ENCODE measurements at regions not wholly inside any gene's neighbourhood (a gene's known extent, or its start where the extent isn't known, plus 50 kb on each side); places are given as distances from the start of the nearest gene placed in this dataset.

DNA sequence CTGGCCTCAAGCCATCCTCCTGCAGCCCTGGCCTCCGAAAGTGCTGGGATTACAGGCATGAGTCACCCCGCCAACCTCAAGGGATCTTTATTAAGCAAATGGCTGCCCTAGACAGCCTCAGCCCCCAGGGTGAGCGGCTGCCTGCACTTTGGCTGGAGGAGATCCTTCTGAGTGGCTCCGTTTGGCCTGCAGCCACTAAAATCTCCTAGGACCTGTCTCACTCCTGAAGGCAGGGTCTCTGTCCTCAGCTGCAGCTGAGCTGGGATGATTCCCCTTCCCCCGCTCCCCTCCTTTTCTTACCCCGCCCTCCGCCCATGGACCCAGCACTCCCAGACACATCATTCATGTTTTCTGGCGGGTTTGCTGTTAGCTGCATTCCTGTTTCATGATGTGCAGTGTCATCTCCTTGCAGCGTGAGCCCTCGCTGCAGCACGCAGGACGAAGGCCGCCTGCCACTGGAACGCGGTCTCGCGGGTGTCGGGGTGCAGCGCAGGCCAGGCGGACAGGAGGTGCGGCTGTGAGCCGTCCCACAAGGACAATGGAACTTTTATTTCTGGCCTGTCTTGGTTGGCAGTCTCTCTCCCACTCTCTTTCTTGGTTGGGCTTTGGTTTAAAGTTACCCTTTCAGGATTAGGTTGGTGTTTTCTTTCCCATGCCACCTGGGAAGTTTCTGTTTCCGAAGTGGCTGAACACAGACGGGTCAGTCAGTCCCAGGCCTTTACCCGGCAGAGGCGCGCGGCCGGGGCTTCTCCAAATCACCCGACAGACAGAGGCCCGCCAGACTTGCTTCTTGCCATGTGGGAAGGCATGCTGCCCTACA is 137.1 kb downstream of the FOXD1 start:
- no peak for DNase-seq (ENCODE audit: low spot score)

DNA sequence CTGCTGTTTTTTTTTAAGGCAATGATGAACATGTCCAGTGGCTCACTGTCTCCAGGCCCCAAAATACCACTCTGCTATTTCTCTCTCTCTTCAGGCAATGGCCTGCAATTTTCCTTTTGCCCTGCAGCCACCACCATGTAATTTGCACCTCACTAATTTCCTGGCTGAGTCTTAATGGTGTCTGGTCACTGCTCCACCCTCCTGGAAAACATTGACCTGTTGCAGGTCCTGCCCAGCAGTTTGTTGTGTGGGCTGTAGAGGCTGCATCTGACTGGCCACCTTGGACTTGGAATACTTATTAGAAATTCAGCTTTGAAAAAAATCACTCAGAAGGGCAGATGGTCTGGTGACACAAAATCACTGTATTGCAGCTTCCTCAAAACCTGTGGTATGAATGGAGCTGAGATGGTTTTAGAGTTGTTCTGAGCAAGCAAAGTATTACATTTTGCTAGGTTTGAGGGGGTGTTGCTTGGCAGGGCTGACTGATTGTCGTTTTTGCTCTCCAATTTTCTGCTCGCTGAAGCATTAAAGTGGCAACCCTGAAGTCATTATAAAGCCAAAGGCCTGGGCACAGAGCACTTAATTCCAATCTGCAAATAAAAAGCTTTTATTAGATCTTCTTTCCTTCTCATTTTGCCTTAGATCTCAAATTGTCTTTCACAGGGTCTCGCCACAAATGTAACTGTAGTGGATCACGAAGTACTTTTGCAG is 134.8 kb downstream of the TMEM174 start:
- DNase-seq (ENCODE audit: low spot score) = no peak

DNA sequence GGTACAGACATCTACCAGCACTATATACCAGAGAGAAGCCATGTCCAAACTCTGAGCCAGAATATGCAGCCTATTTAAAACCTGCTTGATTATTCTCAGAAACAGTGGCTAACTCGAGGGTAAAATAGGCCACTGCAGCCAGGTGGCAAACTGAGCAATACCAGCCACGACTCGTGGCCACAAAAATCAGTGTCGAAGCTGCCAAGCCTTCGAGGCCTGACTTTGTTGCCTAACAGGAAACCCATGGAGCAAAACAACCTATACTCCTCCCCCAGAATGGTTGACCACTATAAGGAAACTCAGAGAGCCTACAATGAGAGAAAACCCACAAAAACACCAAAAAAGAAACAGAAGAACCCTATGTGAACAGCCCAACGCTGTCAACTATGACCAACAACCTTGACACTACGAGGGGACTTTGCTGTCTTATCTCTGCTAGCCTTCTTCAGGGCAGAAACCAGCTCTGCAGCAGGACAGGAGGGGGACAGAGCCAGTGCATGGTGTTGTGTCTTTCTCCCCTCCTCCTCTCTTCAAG is 133.8 kb downstream of the TMEM174 start:
- no peak for DNase-seq (ENCODE audit: low spot score)

DNA sequence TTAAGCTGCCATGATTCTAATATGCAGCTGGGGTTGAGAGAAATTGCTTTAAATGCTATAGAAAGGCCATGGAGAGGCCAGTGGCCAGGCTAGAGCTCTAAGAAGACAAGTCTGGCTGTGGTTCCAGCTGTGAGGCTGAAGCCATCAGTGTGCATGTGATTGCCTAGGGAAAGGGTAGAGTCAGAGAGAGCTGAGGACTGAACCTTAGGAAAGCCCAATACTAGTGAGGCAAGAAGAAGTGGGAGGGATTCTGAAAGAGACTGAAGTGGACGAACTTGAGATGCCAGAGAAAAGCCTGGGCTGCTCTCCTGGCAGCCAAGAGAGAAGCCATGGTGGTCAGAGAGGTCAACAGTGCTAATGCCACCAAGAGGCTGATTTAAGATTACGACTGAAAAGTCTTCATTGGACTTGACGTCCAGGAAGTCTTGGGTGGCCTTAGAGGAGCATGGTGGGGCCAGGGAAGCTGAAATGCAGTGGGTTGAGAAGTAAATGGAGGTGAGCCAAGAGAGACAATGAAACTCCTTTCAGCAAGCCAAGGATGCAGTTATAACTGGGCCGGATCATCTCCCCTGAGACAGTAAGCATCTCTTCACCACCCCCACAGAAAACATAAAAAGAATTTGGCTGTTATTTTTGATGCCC is 133.2 kb downstream of the TMEM174 start:
- no peak for DNase-seq (ENCODE audit: low spot score)

DNA sequence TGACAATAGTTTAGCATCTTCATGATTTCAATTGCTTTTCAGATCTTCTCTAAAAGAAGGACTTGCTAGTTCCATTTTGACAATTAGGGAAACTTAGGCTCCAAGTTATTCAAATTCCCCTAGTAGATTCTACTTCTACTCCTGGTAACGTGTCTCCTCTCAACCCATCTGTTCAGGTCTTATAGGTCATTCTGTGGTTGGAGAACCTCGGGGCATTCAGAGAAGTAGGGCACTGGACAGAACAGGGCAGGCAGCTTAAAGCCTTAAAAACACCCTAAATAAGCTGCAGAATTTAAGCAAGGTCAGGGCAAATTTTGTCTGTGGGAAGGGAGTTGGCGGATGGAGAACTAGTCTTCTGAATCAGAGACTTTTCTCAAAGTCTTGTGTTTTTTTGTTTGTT is 132.4 kb downstream of the TMEM174 start:
- DNase-seq (ENCODE audit: low spot score) = no peak

DNA sequence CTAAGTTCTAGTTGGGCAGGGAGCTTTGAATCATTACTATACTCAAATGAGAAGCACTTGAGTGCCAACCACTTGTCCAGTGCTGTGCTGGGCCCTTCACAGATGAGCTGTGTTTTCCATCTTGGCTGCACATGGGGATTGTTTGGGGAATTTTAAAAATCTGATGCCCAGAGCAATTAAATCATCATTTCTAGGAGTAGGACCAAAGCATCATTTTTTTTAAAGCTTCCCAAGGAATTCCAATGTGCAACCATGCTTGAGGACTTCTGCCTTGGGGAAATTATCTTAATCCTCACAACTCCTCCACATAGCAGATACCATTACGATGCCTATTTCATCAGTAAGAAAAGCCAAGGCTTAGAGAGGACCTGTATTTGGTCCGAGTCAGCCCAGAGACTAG is 131.4 kb downstream of the TMEM174 start:
- DNase-seq (ENCODE audit: low spot score) = no peak

DNA sequence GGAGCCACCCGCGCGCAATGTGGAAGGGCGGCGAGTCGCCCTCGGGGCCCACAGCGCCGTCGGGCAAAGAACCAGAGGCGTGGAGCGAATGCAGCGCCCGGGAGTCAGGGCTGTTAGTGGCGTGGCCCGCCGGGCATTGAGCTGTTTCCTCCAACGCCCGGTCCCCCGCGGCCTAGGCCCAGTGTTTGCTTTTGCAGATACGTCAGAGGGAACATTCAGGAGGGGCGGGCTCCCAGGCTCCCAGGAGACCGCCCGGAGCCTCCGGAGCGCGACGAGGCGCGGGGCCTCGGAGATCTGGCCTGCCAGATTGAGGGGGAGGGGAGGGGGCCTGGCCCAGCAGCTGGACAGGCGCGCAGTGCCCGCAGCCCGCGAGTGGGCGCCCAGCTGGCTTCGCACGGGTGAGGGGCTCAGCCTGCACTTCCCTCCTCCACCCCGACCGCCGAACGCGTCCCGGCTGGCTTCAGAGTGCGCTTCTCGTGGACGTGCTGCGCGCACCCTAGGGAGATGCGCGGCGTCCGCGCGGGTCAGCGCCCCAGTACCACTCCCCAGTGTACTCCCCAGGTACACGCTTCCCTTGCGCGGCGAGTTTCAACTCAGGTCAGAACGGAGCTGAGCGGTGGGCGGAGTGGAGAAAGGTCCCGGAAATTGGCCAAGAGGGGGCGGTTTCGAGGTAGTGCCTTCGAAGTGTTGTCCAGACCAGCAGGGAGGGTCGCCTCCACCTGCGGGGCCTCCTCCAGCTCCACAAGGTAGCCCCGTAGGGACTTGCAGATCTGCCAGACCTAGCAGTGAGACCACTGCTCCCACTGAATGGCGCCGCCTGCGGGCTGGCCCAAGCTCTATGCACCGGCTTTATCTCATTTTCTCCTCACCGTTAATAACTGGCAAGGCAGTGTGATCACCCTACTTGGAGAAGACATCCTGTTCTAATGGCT is 130.4 kb downstream of the TMEM174 start:
- no peak for DNase-seq (ENCODE audit: low spot score)

DNA sequence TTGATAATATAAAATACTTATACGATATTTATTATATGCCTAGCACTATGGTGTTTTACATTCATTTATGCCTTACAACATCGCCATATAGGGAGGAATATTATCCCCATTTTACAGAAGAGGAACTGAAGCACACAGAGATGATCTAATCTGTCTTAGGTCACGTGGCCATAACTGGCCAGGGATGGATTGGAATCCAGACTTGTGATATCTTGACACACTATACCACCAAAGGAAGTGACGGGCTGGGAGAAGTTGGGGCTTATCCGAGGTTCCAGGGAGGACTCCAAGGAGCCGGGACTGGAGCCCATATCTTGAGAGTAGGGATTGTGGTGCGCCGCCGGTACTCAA is 129.8 kb downstream of the TMEM174 start:
- no peak for DNase-seq (ENCODE audit: low spot score)

DNA sequence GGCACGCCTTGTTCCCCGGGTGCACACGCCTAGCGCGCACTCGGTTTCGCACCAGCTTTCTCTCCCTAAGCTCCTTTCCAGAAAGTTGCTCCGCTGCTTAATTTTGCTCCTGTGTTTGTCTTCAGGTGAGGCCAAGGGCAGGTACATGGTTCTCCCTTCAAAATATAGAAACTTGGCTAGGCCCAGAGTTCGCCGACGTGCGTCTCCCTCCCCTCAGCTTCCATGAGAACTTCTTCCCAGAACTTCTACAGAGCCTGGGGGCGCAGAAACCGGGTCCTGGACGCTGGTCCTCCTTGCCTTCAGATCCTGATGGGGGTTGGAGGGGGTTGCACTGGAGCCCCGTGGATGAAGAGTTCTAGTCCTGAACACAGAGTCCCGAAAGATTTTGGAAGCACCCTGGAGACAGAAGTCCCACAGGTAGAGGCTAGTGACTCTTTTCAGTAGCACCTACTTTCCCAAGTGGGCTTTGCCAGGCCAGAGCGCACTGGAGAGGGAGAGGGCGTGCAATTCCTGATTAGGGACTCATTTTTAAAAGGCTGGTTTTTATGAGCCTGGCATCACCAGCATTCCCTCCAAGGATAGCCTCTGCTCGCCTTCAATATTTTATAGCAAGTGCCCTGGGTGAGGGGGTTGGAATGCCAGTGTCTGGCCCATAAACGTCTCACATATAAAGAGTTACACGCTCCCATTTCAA is 128.4 kb downstream of the TMEM174 start:
- no peak for DNase-seq (ENCODE audit: low spot score)

DNA sequence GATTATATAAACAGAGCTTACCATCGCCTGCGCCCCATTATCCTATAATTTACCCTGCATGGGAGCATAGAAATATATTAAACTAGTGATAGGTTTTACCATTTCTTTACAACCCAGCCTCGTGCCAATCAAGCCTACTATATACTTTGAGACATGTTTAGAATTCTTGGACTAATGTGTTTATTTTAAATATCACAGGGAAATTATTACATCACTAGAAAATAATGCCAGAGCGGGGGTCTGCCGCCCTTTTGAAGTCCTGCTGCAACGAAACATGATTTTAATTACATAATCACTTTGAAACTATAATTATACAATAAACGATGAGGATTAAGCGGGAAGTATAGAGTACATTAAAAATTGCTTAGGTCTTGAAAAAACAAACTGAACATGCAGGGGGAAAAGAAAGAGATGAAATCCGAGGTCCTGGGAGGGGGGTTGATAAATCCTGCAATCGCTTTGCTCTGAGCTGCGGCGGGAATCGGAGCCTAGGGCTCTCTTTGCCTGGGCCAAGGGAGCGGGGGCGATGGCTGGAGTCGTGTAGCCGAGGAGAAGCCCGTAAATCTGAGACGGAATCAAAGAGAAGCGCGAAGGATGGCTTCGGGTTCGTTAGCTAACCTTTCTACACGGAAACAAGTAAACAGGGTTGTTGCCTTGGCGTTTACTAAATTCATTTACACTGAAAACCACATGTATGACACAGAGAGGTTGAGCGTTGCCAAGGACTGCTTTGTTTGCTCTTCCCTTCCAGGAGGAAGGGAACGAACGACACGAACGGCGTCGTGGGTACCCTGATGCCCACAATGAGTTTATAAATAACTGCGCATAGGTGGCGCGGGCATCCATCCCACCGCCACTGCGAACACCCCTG is 127.6 kb downstream of the TMEM174 start:
- DNase-seq (ENCODE audit: low spot score) = no peak

DNA sequence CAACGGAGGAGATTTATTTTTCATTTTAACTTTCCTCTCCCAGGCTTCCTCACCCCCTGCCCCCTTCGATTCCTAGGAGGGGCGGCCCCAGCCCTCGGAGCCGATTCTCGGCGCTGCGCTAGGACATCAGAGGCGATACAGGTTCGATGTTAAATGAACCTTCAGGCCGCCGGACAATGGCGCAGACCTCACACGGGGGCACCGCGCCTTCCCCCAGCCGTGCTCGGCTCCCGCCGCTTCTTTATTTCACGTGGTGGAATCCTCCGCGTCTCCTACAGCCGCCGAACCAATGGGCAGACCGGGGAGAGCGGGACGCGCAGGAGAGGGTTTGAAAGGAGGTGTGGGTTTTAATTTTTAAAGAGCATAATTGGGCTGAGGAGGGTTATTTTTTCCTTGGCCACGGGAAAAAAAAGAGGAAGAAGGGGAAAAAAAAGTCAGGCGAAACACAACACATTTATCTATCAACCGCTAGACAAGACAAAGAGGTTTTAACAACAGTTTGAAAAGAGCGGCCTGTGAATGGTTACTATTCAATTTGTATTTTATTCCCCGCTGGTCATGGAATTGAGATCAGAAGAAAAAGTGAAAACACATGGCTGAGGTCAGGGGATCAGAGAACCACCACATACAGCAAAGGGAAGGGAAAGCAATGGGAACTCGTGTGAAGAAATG is 126.8 kb downstream of the TMEM174 start:
- DNase-seq (ENCODE audit: low spot score) = no peak

DNA sequence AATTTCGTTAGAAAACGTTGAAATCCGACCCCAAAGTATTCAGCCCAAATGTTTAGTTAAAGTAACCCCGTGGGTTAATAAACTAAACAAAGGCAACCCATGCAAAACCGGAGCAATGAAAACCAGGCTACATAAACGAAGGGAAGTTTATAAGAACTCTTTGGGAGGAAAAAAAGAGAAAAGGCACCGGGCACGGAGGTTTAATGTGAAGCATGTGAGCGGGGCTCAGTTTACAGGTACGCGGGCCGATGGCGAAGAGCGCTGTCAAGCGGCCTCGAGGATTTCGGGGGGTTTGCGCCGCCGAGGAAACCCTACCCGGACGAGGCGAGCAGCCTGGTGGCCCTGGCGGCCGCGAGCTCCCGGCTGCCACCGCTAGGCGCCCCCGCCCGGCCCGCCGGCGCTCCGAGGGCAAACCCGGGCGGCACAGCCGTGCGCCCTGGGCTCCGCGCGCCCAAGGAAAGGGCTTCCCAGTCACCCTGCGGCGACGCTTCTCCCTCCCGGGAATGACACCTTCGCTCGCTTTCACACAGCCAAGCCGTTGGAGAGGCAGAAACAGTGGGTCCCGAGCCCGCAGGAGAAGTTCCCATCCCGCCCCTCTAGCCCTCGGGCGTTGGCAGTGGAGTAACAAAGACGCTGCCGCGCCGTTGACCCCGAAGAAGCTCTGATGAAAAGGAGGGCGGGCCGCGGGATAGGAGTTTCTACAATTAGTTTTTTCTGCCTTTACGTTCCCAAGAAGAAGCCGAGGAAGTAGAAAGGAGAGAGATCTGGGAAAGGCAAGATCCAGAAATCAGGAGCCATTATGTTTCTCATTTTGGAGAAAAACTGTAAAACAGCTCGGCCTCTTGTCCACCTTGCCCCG is 126.0 kb downstream of the TMEM174 start:
- DNase-seq (ENCODE audit: low spot score) = no peak

DNA sequence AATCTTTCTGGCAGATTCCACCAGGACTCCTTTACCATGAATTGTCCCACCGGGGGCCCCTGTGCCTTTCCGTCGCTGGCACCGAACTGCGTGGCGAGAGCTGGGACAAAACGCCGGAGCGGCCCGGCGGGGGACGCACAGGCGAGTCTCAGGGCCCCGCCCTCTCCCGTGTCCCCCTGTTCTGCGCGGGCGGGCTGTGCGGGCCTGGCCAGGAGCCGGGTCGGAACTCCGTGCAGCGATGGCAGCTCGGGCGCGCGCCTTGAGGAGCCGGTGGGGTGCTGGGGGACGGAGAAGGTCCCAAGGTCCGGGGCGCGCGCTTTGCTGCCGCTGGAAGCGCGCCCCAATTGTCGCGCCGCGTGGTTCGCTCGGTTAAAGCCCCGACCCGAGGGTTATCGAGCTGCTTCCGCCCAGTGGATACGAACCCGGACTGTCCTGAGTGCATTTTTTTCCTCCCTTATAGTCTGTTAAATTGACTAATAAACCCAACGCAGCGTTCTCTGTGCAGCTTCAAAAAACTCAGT is 125.3 kb downstream of the TMEM174 start:
- no peak for DNase-seq (ENCODE audit: low spot score)

DNA sequence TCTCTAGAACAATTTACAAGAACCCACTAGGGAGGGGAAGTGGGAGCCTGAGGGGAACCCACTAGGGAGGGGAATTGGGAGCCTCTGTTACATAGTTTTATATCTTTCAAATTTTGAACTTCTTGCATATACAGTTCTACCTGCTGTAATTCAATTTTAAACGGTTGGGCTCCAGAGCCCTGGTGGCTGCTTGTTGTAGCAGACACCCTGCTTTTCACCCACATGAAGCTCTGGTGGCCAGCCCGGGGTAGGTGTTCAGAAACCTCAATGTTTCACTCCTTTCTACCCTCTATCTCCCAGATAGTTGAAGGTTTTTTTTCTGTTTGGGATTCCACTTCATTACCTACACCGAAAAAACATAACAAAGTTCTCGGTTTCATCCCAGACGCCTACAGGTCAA is 124.4 kb downstream of the TMEM174 start:
- DNase-seq (ENCODE audit: low spot score) = no peak

DNA sequence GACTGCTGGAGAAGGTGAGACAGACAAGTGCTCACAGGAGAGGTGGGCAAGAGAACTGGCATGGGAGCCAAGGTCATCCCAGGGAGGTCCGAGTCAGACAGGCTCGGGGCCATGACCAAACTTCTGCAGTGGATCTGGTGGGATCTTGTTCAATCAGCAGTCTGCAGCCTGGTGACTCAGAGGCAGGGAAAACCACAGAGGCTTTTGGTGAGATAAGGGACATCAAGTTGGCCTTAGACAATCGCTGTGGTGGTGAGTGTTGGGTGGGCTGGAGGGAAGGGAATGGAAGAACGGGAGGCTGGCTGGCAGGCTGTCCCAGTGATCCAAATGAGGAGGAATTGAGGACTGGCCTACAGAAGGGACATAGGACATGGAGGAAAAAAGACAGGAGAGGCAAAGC is 123.8 kb downstream of the TMEM174 start:
- DNase-seq (ENCODE audit: low spot score) = no peak

DNA sequence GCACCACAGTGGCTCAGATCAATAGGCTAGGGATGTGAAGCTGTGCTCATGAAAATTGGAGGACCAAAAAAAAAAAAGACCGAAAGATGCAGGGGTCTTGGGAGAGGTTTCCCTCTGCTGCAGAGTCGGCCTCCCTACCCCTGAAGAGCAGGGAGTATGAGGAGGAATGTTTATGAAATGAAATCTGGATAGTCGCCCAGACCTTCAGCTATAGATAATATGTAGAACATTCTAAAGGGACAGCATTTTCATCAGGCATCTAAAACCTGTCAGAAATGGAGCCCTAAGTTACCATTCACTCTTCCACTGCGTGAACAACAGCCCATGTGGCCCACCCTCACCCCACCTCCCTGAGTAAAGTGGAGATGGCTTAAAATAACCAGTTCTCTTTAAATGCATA is 122.9 kb downstream of the TMEM174 start:
- DNase-seq (ENCODE audit: low spot score) = no peak

DNA sequence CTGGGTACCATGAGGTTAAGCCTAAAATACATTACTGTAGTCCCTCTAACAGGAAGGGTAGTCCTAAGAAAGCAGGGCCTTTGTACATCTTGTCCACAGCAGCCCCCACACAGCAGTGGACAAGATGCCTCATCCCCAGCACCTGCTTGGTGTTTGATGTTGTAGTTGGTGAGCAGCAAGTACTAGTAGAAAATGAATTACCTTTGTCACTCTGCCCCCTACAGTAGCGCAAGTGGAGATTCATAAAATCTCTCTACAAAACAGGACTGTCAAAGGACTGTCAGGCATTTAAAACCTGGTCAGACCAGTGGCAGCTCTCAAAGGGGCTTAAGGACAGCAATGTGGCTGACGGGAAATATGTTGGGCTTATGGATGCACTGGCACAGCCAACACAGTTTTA is 122.5 kb downstream of the TMEM174 start:
- DNase-seq (ENCODE audit: low spot score) = no peak

DNA sequence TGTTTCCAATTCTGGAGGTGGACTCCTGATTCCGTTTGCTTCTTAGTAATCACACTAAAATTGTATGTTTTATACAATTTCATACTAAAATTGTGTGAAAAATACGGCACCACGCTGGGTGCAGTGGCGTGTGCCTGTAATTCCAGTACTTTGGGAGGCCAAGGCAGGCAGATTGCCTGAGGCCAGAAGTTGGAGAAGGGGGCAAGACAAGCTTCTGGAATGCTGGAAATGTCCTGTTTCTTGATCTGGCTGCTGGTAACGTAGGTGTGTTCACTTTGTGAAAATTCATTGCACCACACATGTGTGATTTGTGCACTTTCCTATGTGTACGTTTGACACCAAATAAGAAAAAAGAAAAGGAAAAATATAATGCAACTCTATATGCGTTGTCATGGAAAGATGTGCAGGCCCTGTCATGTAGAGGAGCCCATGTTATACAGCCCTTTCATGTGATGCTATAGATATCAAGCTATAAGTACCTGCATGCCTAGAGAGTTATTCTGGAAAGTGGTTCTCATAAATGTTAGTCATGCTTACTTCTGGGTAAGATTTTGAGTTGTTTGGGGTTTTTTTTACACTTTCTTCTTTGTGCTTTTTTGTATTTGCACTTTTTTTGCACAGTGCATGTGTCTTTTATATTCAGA is 119.9 kb downstream of the TMEM174 start:
- no peak for DNase-seq (ENCODE audit: low spot score)

Measured in HuH-7 (cell line).